ENCODE measurements at regions not wholly inside any gene's neighbourhood (a gene's known extent, or its start where the extent isn't known, plus 50 kb on each side); places are given as distances from the start of the nearest gene placed in this dataset.

GRCh38 chr3:56858331-56858730 lies 56.6 kb upstream of the ARHGEF3 start:
- H3K9me3 ChIP-seq = no peaks in the 10 kb centered on the region
- H3K4me1 ChIP-seq (ENCODE audit: control insufficient read depth in 1 of 2, insufficient read depth in 1 of 2, low read depth in 1 of 2, low read length in 1 of 2) = no peaks in the 10 kb centered on the region
- H3K4me3 ChIP-seq (ENCODE audit: low read depth in 1 of 2, low read length in 1 of 2) = no peak overlapping the region
- no peaks in the 10 kb centered on the region for H3K36me3 ChIP-seq
- no peak overlapping the region for H3K27ac ChIP-seq
- TF ChIP-seq, protein P1, sequence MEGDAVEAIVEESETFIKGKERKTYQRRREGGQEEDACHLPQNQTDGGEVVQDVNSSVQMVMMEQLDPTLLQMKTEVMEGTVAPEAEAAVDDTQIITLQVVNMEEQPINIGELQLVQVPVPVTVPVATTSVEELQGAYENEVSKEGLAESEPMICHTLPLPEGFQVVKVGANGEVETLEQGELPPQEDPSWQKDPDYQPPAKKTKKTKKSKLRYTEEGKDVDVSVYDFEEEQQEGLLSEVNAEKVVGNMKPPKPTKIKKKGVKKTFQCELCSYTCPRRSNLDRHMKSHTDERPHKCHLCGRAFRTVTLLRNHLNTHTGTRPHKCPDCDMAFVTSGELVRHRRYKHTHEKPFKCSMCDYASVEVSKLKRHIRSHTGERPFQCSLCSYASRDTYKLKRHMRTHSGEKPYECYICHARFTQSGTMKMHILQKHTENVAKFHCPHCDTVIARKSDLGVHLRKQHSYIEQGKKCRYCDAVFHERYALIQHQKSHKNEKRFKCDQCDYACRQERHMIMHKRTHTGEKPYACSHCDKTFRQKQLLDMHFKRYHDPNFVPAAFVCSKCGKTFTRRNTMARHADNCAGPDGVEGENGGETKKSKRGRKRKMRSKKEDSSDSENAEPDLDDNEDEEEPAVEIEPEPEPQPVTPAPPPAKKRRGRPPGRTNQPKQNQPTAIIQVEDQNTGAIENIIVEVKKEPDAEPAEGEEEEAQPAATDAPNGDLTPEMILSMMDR (IDR thresholded peaks at IDR 0.05) = no peak
- no peaks in the 10 kb centered on the region for H3K27me3 ChIP-seq

DNA sequence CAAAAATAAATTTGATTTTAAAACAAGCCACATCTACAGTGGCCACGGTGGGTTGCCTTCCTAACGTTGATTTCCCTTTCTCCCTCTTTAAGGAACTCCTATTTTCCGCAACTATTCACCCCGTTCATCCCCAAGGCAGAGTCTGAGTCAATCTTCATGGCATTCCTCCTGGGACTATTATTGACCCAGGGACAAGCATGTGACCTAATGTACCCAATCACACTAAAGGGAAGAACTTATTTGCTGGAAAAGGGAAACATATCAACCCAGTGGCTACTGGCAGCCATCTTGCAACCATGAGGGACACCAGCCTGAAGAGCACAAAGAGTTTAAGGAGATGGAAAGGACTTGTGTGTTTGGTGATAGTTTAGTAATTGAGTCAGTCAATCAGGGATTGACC lies 55.4 kb upstream of the ARHGEF3 start:
- TF ChIP-seq, protein P1 (IDR thresholded peaks at IDR 0.05) = no peak
- H3K4me1 ChIP-seq (ENCODE audit: control insufficient read depth in 1 of 2, insufficient read depth in 1 of 2, low read depth in 1 of 2, low read length in 1 of 2) = no peaks in the 10 kb centered on the region
- no peaks in the 10 kb centered on the region for H3K9me3 ChIP-seq
- H3K27me3 ChIP-seq = no peaks in the 10 kb centered on the region
- H3K36me3 ChIP-seq = no peaks in the 10 kb centered on the region
- H3K4me3 ChIP-seq (ENCODE audit: low read depth in 1 of 2, low read length in 1 of 2) = no peak overlapping the region
- no peak overlapping the region for H3K27ac ChIP-seq

- Histone ChIP-seq H3K36me3 (no peaks in the 10 kb centered on the region), H3K27ac (no peak overlapping the region), H3K9me3 (no peaks in the 10 kb centered on the region), H3K27me3 (no peaks in the 10 kb centered on the region), H3K4me3 (ENCODE audit: low read depth in 1 of 2, low read length in 1 of 2) (no peak overlapping the region), H3K4me1 (ENCODE audit: control insufficient read depth in 1 of 2, insufficient read depth in 1 of 2, low read depth in 1 of 2, low read length in 1 of 2) (no peaks in the 10 kb centered on the region)
- TF ChIP-seq, protein P1 (IDR thresholded peaks at IDR 0.05) = no peak
Observed at GRCh38 chr3:56856752-56857151, 55.0 kb upstream of the ARHGEF3 start.

DNA sequence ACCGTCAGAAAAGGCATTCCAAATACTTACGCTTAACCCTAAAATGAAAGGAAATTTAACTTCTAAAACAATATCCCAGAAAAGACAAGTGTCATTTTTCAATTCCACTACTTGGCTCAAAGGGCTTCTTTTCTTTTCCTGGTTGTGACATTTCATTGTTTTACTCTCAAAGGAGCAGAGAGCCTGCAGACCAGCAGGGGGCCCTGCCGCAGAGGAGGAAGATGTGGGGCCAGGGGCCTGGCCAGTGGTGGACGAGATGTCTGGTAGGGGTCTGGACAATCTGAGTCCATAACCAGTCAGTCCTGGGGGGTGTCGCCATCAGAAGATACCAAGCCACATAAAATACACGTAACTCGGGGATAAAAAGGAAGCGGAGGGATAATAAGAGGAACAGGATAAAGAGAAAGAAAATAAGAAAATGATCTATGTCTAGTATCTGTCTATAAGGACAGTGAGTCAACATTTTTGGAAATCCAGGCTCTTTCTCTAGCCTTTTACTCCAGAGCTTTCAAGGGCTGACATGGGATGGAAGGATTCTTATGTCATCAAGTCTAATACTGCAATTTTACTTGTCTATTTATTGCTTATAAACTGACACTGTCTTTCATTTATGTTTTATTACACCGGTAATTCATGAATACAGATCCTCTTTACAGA lies 54.2 kb upstream of the ARHGEF3 start:
- no peaks in the 10 kb centered on the region for H3K36me3 ChIP-seq
- TF ChIP-seq, protein P1 (IDR thresholded peaks at IDR 0.05) = no peak
- H3K4me3 ChIP-seq (ENCODE audit: low read depth in 1 of 2, low read length in 1 of 2) = no peak overlapping the region
- no peak overlapping the region for H3K27ac ChIP-seq
- H3K9me3 ChIP-seq = no peaks in the 10 kb centered on the region
- H3K4me1 ChIP-seq (ENCODE audit: control insufficient read depth in 1 of 2, insufficient read depth in 1 of 2, low read depth in 1 of 2, low read length in 1 of 2) = no peaks in the 10 kb centered on the region
- no peaks in the 10 kb centered on the region for H3K27me3 ChIP-seq

DNA sequence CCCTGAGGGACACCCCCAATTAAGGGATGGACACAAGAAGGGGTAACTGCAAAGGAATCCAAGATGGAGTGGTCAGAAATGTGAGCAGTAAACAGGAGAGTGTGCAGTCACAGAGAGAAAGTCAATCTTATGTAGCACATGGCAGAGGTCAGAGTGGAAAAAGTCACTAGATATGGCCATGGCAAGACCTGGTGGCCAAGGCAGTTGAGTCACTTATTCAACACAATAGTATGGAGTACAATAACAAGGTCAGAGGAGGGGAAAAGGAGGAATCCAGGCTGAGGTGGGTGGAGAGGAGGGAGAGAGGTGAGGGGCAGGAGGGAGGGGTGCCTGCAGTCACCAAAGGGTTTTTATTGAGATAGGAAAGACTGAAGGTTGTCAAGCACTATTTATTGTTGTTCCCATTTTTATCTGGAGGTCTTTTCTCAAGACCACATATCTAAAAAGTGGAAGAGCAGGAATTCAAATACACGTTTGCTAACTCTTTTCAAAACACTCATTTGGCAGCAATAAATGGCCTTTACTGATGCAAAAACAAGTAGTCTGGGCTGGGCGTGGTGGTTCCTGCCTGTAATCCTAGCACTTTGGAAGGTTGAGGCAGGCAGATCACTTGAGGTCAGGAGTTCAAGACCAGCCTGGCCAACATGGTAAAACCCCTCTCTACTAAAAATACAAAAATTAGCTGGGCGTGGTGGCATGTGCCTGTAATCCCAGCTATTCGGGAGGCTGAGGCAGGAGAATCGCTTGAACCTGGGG lies 53.3 kb upstream of the ARHGEF3 start:
- no peak overlapping the region for H3K4me3 ChIP-seq (ENCODE audit: low read depth in 1 of 2, low read length in 1 of 2)
- H3K9me3 ChIP-seq = no peaks in the 10 kb centered on the region
- TF ChIP-seq, protein P1 (IDR thresholded peaks at IDR 0.05) = no peak
- H3K4me1 ChIP-seq (ENCODE audit: control insufficient read depth in 1 of 2, insufficient read depth in 1 of 2, low read depth in 1 of 2, low read length in 1 of 2) = no peaks in the 10 kb centered on the region
- no peaks in the 10 kb centered on the region for H3K36me3 ChIP-seq
- H3K27me3 ChIP-seq = no peaks in the 10 kb centered on the region
- H3K27ac ChIP-seq = no peak overlapping the region
